Fibroblast of peridontal ligament (primary cell): ENCODE measurements at regions not wholly inside any gene's neighbourhood (a gene's known extent, or its start where the extent isn't known, plus 50 kb on each side); places are given as distances from the start of the nearest gene placed in this dataset.
"Not testable (repeated sequence)": the region's sequence is repeated elsewhere in the genome, so short reads cannot be mapped to it uniquely, and the experiment has no call there.

Source experiments
- DNase-seq: peaks from one replicate; pipeline ENCODE4 v3.0.0-alpha.2; 2010; ENCODE audit errors: extremely low read depth

DNA sequence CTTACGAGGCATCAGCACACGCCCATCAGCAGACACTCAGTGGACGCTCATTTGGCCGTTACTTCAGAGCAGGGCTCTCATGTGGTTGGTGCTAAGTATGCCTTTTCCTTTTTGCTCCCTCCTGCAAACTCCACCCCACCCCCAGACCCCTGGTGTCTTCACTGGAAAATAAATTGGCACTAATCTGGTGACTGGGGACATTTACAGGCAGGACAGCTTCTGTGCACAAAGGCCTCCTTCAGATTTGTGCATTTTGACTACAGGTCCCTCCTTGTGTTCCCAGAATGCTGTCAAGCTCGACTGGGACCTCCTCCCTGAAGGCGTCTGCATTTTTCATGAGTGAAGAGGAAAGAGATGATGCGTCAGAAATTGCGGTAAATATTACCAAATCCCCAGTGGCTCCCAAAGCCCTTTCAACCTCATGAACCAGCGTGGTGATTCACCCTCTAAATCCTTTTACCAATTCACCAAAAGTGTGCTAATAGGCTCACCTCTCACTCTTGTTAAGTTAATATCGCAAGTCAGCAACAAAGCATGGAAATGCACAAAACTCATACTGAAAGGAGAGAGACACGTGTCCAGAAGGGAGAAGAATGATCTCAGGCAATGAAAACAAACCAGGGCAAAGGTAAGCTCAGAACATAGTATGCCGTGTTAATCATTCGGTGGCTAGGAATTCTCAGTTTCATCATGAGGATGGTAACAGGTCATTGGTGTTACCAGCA is 119.0 kb downstream of the NKX6-1 start:
- peak; percentile 41 for DNase-seq

DNA sequence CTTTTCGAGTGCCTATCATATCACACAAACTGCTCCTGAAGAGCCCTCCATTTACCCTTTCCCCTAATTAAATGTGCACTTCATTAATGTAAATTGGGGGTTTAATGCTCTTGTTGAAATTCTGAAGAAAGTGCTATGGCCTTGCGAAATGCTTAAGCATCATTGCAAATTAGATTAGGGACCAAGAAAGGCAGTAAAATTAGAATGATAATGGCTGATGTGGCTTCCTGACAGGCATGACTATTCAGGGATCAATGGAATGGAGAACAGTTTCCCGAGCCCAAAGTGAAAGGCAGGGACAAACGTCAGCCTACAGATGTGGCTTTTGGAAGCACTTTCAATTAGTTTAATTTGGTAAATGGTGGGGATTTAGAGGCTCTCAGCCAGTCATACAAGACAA is 120.1 kb downstream of the NKX6-1 start:
- DNase-seq, result no peak

DNA sequence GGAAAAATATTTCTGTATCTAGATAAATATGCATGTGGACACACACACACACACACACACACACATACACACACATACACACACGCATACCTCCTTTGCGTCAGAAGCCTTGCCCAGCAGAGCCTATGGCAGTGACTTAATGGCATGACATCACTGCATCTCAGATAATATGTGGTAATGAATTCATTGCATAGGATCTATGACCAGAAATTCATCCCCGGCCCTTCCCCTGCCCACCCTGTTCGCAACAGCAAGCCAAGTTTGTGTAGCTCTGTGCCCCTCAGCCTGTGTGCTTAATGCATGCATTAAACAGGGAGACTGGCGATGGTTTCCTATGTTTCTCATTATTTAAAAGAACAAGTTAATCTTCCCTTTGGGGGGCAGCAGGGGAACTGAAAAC is 120.7 kb downstream of the NKX6-1 start:
- no peak for DNase-seq

DNA sequence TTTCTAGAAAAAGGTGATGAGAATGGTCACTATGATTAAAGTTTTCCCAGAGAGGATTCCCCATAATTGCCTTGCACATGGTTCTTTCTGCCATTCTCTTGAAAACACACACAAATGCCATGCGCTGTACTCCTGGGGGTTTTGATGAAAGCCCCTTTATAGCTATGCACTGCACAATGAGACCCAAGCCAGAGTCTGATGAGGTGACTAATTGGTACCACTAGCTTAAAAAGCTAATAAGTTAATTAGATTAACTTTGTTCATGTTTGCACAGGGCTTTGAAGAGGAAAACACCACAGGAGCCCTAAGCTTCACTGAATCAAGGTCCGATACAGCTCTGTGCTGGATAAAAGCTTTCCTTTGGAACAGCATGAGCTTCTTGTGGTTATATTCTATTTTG is 132.2 kb downstream of the NKX6-1 start:
- DNase-seq, result no peak

DNA sequence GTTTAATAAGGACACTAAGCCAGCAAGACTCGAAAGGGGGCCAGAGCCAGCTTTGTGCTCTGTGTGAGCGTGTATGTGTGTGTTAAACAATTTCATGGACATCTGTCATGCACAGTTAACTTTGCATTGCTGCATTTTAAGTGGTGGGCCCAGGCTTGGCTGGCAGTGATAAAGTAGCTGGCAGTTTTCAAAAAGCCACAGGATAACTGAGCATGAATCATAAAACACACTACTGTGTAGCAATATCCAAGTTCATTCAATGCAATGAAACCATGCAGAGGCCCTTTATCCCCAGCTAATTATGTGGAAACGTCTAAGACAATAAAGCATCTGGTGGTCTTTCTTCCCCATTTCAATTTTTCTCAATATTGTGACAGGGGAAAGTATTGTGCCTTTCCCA is 132.9 kb downstream of the NKX6-1 start:
- DNase-seq, result no peak

- DNase-seq, result no peak
Measured at GRCh38 chr4:84362896-84363655, 136.0 kb downstream of the NKX6-1 start.

- no peak for DNase-seq
Measured at GRCh38 chr4:84342161-84342560, 156.9 kb downstream of the NKX6-1 start.

DNA sequence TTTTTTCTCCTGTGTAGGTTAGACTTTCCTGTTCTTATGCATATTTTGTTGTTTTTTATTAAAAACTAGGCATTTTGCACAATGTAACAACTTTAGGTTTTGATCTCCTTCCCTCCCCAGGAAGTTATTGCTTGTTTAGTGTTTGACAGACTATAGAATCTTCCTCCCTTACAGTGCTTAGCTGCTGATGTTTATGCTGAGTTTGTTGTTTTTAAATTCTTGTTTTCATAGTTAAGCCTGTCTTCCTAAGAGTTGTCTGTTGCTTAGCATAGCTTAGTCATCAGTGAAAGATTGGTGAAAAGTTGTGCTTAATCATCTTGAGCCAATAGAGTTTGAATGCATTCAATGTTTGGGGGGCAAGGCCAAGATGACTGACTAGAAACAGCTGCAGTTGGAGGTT is 157.5 kb downstream of the NKX6-1 start:
- no peak for DNase-seq

GRCh38 chr4:84338367-84338766 is 160.7 kb downstream of the NKX6-1 start:
- no peak for DNase-seq

DNA sequence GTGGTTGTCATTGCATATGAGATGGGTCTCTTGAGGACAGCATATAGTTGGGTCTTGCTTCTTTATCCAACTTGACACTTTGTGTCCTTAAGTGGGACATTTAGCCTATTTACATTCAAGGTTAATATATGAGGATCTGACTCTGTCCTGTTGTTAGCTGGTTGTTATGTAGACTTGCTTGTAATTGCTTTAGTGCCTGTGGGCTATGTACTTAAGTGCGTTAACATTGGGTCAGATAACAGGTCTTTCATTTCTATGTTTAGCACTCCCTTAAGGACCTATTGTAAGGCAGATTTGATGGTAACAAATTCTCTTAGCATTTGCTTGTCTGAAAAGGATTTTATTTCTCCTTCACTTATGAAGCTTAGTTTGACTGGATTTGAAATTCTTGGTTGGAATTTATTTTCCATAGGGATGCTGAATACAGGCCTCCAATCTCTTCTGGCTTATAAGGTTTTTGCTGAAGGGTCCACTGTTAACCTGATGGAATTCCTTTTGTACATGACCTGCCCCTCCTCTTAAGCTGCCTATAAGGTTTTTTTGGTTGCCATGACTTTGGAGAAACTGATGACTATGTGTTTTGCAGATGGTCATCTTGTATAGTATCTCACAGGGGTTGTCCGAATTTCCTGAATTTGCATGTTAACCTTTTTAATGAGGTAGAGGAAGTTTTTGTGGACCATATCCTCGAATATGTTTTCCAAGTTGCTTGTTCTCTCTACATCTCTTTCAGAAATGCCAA is 162.0 kb downstream of the NKX6-1 start:
- DNase-seq, result no peak

- DNase-seq, result no peak
Measured at GRCh38 chr4:84327526-84327925, 171.6 kb downstream of the NKX6-1 start.

GRCh38 chr4:84325625-84326024 is 173.5 kb downstream of the NKX6-1 start:
- no peak for DNase-seq

GRCh38 chr4:84324303-84325245 is 174.5 kb downstream of the NKX6-1 start:
- no peak for DNase-seq

DNA sequence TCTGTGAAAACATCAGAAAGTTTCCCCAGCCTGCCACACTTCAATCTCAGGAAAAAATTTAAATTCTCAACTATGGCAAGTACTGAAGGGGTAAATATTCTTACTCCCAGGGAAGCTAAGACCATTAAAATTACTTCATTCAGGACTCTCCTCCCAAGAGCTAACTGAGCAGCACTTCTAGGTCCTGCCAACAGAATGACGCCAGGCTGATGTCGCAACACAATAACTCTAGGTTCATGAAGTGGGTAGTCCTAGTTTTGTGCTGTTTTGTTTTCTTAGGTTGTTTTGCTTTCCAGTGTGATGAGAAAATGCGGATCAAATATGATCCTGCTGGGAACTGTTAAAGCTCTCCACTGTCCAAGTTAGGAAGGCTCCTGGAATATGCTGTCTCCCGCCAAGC is 180.0 kb downstream of the NKX6-1 start:
- DNase-seq, result peak; percentile 19

- no peak for DNase-seq
Measured at GRCh38 chr4:84317513-84317912, 181.6 kb downstream of the NKX6-1 start.

- DNase-seq, result no peak
Measured at GRCh38 chr4:84312426-84313012, 186.6 kb downstream of the NKX6-1 start.

GRCh38 chr4:84309191-84309590 is 189.9 kb downstream of the NKX6-1 start:
- no peak for DNase-seq

GRCh38 chr4:84298719-84299254 is 200.3 kb downstream of the NKX6-1 start:
- DNase-seq, result not testable (repeated sequence)

DNA sequence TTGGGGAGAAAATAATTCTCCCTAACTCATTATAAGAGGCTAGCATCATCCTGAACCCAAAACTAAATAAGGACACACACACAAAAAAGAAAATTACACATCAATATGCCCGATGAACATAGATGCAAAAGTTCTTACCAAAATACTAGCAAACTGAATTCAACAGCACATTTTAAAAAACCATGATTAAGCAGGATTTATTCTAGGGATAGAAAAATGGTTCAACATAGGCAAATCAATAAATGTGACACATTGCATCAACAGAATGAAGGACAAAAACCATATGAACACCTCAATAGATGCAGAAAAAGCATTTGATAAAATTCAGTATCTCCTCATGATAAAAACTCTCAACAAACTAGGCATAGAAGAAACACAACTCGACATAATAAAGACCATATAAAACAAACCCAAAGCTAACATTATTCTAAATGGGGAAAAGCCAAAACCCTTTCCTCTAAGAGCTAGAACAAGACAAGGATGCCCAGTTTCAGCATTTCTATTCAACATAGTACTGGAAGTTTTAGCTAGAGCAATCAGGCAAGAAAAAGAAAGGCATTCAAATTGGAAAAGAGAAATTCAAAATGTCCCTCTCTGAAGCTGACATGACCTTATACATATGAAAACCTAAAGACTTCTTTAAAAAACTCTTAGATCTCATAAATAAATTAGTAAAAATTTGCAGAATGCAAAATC is 200.9 kb downstream of the NKX6-1 start:
- DNase-seq, result no peak

DNA sequence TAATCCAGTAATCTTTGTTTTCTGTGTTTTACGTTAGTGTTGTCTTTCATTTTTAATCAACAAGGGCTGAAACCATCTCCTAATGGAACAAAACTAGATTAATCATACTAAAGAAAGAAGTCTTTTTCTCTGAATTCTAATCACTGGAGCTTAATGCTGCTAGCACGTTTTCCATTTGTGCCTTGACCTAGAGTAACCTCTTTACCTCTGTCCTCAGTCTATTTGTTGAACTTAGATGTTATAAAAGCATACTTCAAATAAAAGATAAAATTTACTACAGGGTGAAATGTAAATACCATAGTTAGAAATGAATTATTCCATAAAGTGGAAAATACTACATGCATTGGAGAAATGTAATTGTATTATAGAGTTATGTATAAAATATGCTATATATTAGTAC is 207.1 kb downstream of the NKX6-1 start:
- no peak for DNase-seq
